ENCODE measurements at regions not wholly inside any gene's neighbourhood (a gene's known extent, or its start where the extent isn't known, plus 50 kb on each side); places are given as distances from the start of the nearest gene placed in this dataset.

GRCh38 chr3:153753035-153753434 lies 368.2 kb upstream of the ARHGEF26 start:
- TF ChIP-seq EZH2 (IDR thresholded peaks at IDR 0.05) (no peak), CTCF (IDR thresholded peaks at IDR 0.05) (no peak), EZH2phosphoT487 (IDR thresholded peaks at IDR 0.05) (no peak)
